Lower leg skin (tissue), 3 donors: ENCODE measurements at regions not wholly inside any gene's neighbourhood (a gene's known extent, or its start where the extent isn't known, plus 50 kb on each side); places are given as distances from the start of the nearest gene placed in this dataset.

ENCODE experiments used
- POLR2A ChIP-seq, 2 donors: fragments of 450-650 bp; IDR thresholded peaks; one replicate each; pipeline ENCODE4 v1.6.1; 2016 to 2017; ENCODE audit warnings: antibody characterized with exemption in 2 of 2, mild to moderate bottlenecking in 1 of 2, moderate library complexity in 1 of 2
- TF ChIP-seq, protein P1 (sequence below), 3 donors: fragments of 450-650 bp; IDR thresholded peaks; one replicate each; pipeline ENCODE4 v1.5.1; 2016; ENCODE audit warnings: antibody characterized with exemption in 3 of 3, mild to moderate bottlenecking in 3 of 3, moderate library complexity in 2 of 3

DNA sequence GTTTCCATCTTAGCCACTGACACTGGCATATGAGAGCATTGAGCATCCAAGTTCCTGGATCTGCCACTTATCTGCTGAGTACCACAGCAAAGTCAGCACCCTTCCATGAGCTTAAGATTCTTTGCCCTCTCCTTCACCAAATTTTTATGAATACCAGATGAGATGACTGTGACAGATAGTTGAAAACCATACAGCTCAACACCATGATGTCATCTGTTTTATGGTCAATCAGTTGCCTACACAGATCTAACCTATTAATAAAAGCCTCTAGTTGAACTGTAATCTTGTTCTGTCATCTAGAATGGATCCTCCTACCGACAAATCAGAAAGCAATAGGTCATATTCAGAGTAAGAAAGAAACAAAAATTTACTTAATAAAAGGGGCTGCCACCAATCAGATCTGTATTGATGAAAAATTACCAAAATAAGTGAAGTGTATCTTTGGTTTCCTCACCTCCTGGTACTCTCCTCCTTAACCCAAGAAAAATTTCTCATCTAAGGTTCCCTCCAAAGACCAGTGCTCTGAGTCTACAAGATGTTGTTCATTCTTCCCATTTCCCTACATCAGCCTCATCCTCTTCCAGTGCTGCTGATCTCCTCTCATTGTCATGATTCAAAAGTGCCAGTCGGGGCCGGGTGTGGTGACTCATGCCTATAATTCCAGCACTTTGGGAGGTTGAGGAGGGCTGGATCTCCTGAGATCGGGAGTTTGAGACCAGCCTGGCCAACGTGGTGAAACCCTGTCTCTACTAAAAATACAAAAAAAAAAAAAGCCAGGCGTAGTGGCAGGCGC lies 138.8 kb upstream of the CTTNBP2NL start:
- TF ChIP-seq, protein P1, sequence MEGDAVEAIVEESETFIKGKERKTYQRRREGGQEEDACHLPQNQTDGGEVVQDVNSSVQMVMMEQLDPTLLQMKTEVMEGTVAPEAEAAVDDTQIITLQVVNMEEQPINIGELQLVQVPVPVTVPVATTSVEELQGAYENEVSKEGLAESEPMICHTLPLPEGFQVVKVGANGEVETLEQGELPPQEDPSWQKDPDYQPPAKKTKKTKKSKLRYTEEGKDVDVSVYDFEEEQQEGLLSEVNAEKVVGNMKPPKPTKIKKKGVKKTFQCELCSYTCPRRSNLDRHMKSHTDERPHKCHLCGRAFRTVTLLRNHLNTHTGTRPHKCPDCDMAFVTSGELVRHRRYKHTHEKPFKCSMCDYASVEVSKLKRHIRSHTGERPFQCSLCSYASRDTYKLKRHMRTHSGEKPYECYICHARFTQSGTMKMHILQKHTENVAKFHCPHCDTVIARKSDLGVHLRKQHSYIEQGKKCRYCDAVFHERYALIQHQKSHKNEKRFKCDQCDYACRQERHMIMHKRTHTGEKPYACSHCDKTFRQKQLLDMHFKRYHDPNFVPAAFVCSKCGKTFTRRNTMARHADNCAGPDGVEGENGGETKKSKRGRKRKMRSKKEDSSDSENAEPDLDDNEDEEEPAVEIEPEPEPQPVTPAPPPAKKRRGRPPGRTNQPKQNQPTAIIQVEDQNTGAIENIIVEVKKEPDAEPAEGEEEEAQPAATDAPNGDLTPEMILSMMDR (IDR thresholded peaks at IDR 0.05) = no peak
- TF ChIP-seq POLR2A (IDR thresholded peaks at IDR 0.05) = no peak
